ENCODE measurements at regions not wholly inside any gene's neighbourhood (a gene's known extent, or its start where the extent isn't known, plus 50 kb on each side); places are given as distances from the start of the nearest gene placed in this dataset.
A peak's percentile ranks its signal among the peaks of the same experiment; 100 is the strongest.

DNA sequence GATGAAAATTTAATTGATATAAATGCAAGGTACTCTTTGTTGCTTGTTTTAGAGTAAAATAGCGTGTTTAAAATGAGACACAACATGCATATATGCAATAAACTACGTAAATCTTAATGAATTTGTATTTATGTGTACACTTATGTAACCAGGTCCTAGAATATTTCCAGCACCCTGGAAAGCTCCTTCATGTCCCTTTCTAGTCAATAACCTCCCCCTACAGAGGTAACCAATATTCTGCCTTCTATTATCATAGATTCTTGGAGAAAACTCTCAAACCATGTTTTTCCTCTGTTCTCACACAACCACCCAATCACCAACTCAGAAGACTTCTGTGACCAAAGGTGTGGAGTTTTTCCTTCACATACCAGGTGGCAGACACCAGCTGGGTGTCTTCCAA, 79.6 kb upstream of the THUMPD2 start:
- no peaks in the 10 kb centered on the region for H3K4me1 ChIP-seq (ENCODE audit: control insufficient read depth, insufficient read depth, low read length)
- no peaks in the 10 kb centered on the region for H3K9me3 ChIP-seq (ENCODE audit: control insufficient read depth, low read depth, low read length)
- no peak overlapping the region for H3K4me3 ChIP-seq (ENCODE audit: low read length)
- no CpG with 5 or more reads among the region's 2 CpGs for WGBS (ENCODE audit: insufficient coverage, low lambda C conversion rate)
- H3K36me3 ChIP-seq (ENCODE audit: control insufficient read depth, insufficient read depth, low read length), result no peaks in the 10 kb centered on the region
- no peaks in the 10 kb centered on the region for H3K27me3 ChIP-seq (ENCODE audit: control insufficient read depth, insufficient read depth, low read length)
- no peak overlapping the region for H3K27ac ChIP-seq (ENCODE audit: low read length)
- DNase-seq, result no peak

DNA sequence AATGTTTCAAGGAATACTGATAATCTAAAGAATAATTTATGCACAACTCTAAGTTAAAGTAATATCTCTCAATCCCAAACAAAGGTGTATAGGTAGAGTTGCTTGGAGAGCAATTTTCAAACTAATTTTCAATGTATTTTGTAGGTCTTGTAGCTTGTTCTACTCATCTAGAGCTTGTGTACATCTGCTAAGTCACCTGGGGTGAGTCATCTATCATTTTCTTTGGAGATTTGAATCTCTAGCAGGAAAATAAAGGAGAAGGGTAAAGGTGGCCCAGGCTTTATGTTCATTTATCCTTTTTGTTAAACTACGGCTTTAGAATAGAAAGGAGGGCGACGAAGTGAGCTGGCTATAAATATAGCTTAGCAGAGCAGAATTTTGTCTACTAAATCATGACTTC, 76.8 kb upstream of the THUMPD2 start:
- 89% methylated on average over 3 of the region's 3 CpGs for WGBS (ENCODE audit: insufficient coverage, low lambda C conversion rate)
- no peaks in the 10 kb centered on the region for H3K9me3 ChIP-seq (ENCODE audit: control insufficient read depth, low read depth, low read length)
- H3K4me3 ChIP-seq (ENCODE audit: low read length), result no peak overlapping the region
- H3K27me3 ChIP-seq (ENCODE audit: control insufficient read depth, insufficient read depth, low read length), result no peaks in the 10 kb centered on the region
- H3K27ac ChIP-seq (ENCODE audit: low read length), result no peak overlapping the region
- H3K36me3 ChIP-seq (ENCODE audit: control insufficient read depth, insufficient read depth, low read length), result no peaks in the 10 kb centered on the region
- DNase-seq, result no peak
- no peaks in the 10 kb centered on the region for H3K4me1 ChIP-seq (ENCODE audit: control insufficient read depth, insufficient read depth, low read length)

DNA sequence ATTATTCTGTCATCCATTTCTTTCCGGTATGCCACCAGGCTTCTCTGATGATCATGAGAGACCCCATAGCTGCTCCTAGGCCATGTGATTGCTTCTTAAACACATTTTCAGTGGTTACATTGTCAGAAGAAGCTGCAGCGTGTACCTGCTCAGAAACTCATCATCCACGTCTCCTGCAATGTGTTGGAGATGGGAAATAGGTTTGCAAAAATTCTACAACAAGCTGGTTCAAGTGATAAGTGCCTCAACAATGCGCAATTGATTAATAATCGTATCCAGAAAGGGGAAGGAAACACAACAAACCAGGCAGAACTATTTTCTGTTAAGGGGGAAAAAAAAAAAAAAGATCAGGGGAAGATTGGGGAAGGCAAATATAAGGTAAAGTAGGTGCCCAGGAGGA, 75.7 kb upstream of the THUMPD2 start:
- no peaks in the 10 kb centered on the region for H3K9me3 ChIP-seq (ENCODE audit: control insufficient read depth, low read depth, low read length)
- DNase-seq, result no peak

DNA sequence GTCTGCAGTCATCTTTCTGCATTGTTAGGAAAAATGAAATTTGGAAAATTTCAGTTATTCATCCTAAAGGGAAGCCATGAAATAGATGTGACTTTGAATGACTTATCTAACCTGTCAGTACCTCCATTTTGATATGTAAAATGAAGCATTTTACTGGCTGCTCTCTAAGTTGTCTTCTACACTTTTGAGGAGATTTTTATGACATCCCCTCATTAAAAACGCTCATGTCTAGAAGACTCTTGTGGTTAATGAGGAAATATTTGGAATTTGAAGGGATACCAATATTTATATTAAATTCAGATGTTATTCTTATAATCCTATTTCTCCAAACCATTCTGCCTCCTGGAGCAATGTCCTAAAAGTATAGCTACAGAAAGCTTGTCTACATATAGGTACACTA, 73.8 kb upstream of the THUMPD2 start:
- no peaks in the 10 kb centered on the region for H3K36me3 ChIP-seq (ENCODE audit: control insufficient read depth, insufficient read depth, low read length)
- no peak overlapping the region for H3K4me3 ChIP-seq (ENCODE audit: low read length)
- no peak for DNase-seq
- H3K4me1 ChIP-seq (ENCODE audit: control insufficient read depth, insufficient read depth, low read length), result no peaks in the 10 kb centered on the region
- no CpG with 5 or more reads among the region's 1 CpG for WGBS (ENCODE audit: insufficient coverage, low lambda C conversion rate)
- no peak overlapping the region for H3K27ac ChIP-seq (ENCODE audit: low read length)
- no peaks in the 10 kb centered on the region for H3K27me3 ChIP-seq (ENCODE audit: control insufficient read depth, insufficient read depth, low read length)
- no peaks in the 10 kb centered on the region for H3K9me3 ChIP-seq (ENCODE audit: control insufficient read depth, low read depth, low read length)

More for the DNA sequence above, 75.7 kb upstream of the THUMPD2 start:
- no peaks in the 10 kb centered on the region for H3K4me1 ChIP-seq (ENCODE audit: control insufficient read depth, insufficient read depth, low read length)
- no peaks in the 10 kb centered on the region for H3K27me3 ChIP-seq (ENCODE audit: control insufficient read depth, insufficient read depth, low read length)
- H3K27ac ChIP-seq (ENCODE audit: low read length), result no peak overlapping the region
- no peak overlapping the region for H3K4me3 ChIP-seq (ENCODE audit: low read length)
- H3K36me3 ChIP-seq (ENCODE audit: control insufficient read depth, insufficient read depth, low read length), result no peaks in the 10 kb centered on the region
- 63% methylated on average over 2 of the region's 5 CpGs for WGBS (ENCODE audit: insufficient coverage, low lambda C conversion rate)

DNA sequence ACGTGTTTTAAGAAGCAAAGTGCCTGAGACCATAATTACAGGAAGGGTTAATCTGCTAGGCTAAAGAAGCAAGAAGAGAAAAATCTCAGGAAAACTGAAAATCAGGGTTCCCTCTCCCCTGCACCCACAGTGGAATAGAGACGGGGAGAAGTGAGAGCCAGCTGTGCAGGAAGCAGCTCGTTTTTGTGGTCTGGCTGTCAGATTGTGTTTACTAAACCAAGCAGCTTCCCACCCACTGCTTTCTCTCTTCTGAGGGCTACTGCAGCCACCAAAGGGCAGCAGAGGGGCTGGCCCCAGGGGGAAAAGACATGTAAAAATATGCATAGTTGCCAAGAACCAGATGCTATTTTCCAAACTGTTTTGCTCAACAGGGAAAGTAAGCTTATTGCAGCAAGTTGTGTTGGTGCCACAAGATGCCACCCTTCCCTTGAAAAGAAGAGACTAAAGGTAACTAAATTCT, 72.6 kb upstream of the THUMPD2 start:
- DNase-seq, result peak in 1 of 2 donors; percentile 30
- WGBS (ENCODE audit: insufficient coverage, low lambda C conversion rate), result no CpG with 5 or more reads among the region's 3 CpGs
- Histone ChIP-seq H3K27me3 (ENCODE audit: control insufficient read depth, insufficient read depth, low read length) (no peaks in the 10 kb centered on the region), H3K4me3 (ENCODE audit: low read length) (no peak overlapping the region), H3K4me1 (ENCODE audit: control insufficient read depth, insufficient read depth, low read length) (no peaks in the 10 kb centered on the region), H3K9me3 (ENCODE audit: control insufficient read depth, low read depth, low read length) (no peaks in the 10 kb centered on the region), H3K27ac (ENCODE audit: low read length) (no peak overlapping the region), H3K36me3 (ENCODE audit: control insufficient read depth, insufficient read depth, low read length) (no peaks in the 10 kb centered on the region)

DNA sequence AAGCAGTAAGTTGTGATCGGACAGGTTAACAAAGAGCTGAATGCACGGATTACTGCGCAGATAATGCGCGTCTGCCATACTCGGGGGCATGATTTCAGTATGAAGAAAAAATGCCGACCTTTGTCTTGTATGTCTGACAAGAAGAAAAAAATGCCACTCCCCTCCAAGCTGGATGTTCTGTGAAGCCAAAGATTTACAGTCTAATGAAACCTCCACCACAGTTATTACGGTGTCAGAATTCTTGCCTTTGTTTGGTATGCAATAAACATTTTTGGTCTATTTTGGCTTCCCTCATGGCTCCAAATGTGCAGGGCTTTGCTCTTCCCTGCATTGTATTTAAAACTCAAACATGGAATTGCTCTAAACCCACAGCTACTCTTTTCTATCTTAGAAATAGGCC, 72.2 kb upstream of the THUMPD2 start:
- H3K36me3 ChIP-seq (ENCODE audit: control insufficient read depth, insufficient read depth, low read length), result no peaks in the 10 kb centered on the region
- no peaks in the 10 kb centered on the region for H3K4me1 ChIP-seq (ENCODE audit: control insufficient read depth, insufficient read depth, low read length)
- no peaks in the 10 kb centered on the region for H3K27me3 ChIP-seq (ENCODE audit: control insufficient read depth, insufficient read depth, low read length)
- peak in 1 of 2 donors; percentile 11 for DNase-seq
- H3K27ac ChIP-seq (ENCODE audit: low read length), result no peak overlapping the region
- WGBS (ENCODE audit: insufficient coverage, low lambda C conversion rate), result no CpG with 5 or more reads among the region's 8 CpGs
- H3K4me3 ChIP-seq (ENCODE audit: low read length), result no peak overlapping the region
- H3K9me3 ChIP-seq (ENCODE audit: control insufficient read depth, low read depth, low read length), result no peaks in the 10 kb centered on the region

DNA sequence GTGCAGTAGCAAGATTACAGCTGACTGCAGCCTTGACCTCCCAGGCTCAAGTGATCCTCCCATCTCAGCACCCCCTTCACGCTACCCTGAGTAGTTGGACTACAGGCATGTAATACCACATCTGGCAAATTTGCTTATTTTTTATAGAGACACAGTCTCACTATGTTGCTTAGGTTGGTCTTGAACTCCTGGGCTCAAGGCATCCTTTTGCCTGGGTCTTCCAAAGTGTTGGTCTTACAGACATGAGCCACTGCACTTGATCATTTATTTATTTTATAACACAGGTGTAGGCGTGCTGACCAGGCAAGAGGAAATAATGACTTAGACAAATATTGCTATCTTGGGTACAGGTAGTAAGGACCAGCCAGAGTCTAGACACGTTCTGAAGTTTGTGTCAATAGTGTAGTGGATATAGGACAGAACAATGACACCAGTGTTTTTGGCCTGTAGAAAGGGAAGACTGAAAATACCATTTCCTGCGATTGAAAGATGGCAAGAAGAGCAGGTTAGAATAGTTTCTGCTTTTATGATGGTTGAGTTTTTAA, 71.0 kb upstream of the THUMPD2 start:
- no peaks in the 10 kb centered on the region for H3K36me3 ChIP-seq (ENCODE audit: control insufficient read depth, insufficient read depth, low read length)
- DNase-seq, result peak in 1 of 2 donors; percentile 16
- no peaks in the 10 kb centered on the region for H3K9me3 ChIP-seq (ENCODE audit: control insufficient read depth, low read depth, low read length)
- no peaks in the 10 kb centered on the region for H3K27me3 ChIP-seq (ENCODE audit: control insufficient read depth, insufficient read depth, low read length)
- WGBS (ENCODE audit: insufficient coverage, low lambda C conversion rate), result no CpG with 5 or more reads among the region's 4 CpGs
- no peak overlapping the region for H3K4me3 ChIP-seq (ENCODE audit: low read length)
- H3K27ac ChIP-seq (ENCODE audit: low read length), result no peak overlapping the region
- H3K4me1 ChIP-seq (ENCODE audit: control insufficient read depth, insufficient read depth, low read length), result no peaks in the 10 kb centered on the region

DNA sequence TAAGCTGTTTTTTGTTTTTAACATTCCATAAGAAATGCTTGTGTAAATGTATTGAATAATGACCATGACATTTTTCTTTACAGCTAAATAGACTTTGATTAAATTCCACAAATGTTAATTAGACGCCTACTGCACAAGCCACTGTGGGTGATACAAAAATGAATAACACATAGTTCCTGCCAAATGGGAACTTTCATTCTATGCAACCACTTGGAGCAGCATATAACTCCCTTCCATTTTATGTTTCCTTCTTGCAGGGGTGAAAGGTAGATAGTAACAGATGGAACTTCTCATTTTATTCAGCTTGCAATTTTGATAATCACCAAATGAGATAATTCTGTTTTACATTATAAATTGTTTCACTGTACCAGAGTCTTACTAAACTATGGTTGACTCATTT, 70.0 kb upstream of the THUMPD2 start:
- no peaks in the 10 kb centered on the region for H3K9me3 ChIP-seq (ENCODE audit: control insufficient read depth, low read depth, low read length)
- no peak overlapping the region for H3K4me3 ChIP-seq (ENCODE audit: low read length)
- H3K27ac ChIP-seq (ENCODE audit: low read length), result no peak overlapping the region
- no peaks in the 10 kb centered on the region for H3K4me1 ChIP-seq (ENCODE audit: control insufficient read depth, insufficient read depth, low read length)
- H3K27me3 ChIP-seq (ENCODE audit: control insufficient read depth, insufficient read depth, low read length), result no peaks in the 10 kb centered on the region
- no peaks in the 10 kb centered on the region for H3K36me3 ChIP-seq (ENCODE audit: control insufficient read depth, insufficient read depth, low read length)
- no peak for DNase-seq
- WGBS (ENCODE audit: insufficient coverage, low lambda C conversion rate), result 100% methylated on average over 1 of the region's 1 CpG

DNA sequence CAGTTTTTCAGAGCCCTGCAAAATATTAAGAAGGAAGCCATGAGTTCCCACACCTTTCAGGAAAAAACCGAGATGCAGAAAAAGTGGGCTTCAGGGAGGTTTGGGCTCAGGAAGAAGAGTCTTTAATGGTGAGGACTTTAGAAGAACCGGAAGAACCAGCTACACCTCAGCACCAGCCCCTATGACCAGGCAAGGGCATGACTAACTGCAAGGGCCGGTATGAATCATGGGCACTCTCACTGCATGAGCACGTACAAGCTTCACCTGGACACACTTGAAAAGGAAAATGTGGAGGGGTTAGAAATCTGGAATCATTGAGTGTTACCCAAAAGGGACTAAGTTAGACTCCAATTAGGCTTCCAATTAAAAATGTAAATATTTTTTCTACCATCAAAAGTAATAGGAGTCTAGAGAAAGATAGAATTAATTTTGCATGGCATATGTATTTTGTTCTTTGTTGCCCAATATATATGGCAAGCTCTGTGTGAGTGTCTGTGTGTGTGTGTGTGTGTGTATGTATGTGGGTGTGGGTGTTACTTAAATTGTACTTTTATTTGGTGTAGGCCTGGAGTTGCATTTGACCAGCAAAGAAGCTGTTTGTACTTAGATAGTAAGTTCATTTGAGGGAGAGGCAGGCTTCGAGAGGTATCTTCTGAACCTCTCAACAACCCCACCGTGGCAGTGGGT, 66.5 kb upstream of the THUMPD2 start:
- H3K4me1 ChIP-seq (ENCODE audit: control insufficient read depth, insufficient read depth, low read length), result no peaks in the 10 kb centered on the region
- H3K9me3 ChIP-seq (ENCODE audit: control insufficient read depth, low read depth, low read length), result no peaks in the 10 kb centered on the region
- 100% methylated on average over 2 of the region's 6 CpGs for WGBS (ENCODE audit: insufficient coverage, low lambda C conversion rate)
- DNase-seq, result no peak
- no peaks in the 10 kb centered on the region for H3K36me3 ChIP-seq (ENCODE audit: control insufficient read depth, insufficient read depth, low read length)
- no peak overlapping the region for H3K27ac ChIP-seq (ENCODE audit: low read length)
- H3K27me3 ChIP-seq (ENCODE audit: control insufficient read depth, insufficient read depth, low read length), result no peaks in the 10 kb centered on the region
- no peak overlapping the region for H3K4me3 ChIP-seq (ENCODE audit: low read length)

DNA sequence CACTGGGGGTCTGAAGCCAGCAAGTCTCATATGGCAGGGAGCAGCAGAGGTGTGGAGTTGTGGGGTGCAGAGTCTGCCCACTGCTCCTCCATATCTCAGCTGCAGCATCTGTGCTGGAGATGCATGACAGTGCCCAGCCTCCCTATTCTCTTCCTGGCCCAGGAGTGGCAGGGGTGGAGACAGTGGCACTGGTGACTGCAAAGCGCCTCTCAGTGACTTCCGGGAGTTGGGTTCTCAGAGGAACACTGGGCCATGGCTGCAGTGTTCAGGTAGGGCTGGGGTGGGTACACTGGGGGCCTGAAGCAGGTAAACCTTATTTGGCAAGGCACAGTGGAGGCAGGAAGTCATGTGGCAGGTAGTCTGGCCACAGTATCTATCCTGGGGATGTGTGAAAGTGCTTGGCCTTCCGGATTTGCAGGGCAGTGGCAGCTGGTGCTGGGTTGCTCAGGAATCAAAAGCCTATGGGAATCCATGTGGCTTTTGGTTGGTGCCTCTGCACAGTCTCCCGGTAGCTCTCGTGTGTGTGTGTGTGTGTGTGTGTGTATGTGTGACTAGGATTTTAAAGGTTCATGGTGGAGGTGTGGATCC, 60.3 kb upstream of the THUMPD2 start:
- Histone ChIP-seq H3K27ac (ENCODE audit: low read length) (no peak overlapping the region), H3K27me3 (ENCODE audit: control insufficient read depth, insufficient read depth, low read length) (no peaks in the 10 kb centered on the region), H3K9me3 (ENCODE audit: control insufficient read depth, low read depth, low read length) (peaks cover 5% of the 10 kb centered on the region), H3K4me3 (ENCODE audit: low read length) (no peak overlapping the region), H3K4me1 (ENCODE audit: control insufficient read depth, insufficient read depth, low read length) (no peaks in the 10 kb centered on the region), H3K36me3 (ENCODE audit: control insufficient read depth, insufficient read depth, low read length) (no peaks in the 10 kb centered on the region)
- no peak for DNase-seq
- no CpG with 5 or more reads among the region's 5 CpGs for WGBS (ENCODE audit: insufficient coverage, low lambda C conversion rate)

DNA sequence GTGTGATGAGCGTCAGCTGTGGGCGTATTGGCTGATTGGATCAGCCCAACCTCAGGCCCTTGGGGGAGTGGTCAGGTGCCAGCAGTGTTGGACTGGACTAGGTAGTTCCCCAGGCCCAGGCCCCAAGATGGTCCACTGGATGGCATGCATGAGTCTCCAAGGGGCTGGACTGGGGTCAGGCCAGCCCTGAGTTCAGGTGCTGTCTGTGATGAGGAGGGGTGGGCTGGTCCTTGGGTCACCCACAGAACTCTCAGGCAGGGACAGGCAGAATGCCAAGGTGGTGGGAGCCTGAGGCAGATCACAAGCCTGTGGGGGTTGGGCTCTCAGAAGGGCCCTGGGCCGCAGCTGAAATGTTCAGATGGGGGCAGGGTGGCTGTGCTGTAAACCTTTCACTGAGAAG, 59.5 kb upstream of the THUMPD2 start:
- WGBS (ENCODE audit: insufficient coverage, low lambda C conversion rate), result no CpG with 5 or more reads among the region's 3 CpGs
- no peaks in the 10 kb centered on the region for H3K27me3 ChIP-seq (ENCODE audit: control insufficient read depth, insufficient read depth, low read length)
- DNase-seq, result no peak

More for the DNA sequence above, 59.5 kb upstream of the THUMPD2 start:
- no peaks in the 10 kb centered on the region for H3K36me3 ChIP-seq (ENCODE audit: control insufficient read depth, insufficient read depth, low read length)
- H3K4me1 ChIP-seq (ENCODE audit: control insufficient read depth, insufficient read depth, low read length), result no peaks in the 10 kb centered on the region
- peaks cover 5% of the 10 kb centered on the region for H3K9me3 ChIP-seq (ENCODE audit: control insufficient read depth, low read depth, low read length)
- H3K4me3 ChIP-seq (ENCODE audit: low read length), result no peak overlapping the region
- H3K27ac ChIP-seq (ENCODE audit: low read length), result no peak overlapping the region
